HFFc6 (cell line): ENCODE measurements at regions not wholly inside any gene's neighbourhood (a gene's known extent, or its start where the extent isn't known, plus 50 kb on each side); places are given as distances from the start of the nearest gene placed in this dataset.
"Not testable (repeated sequence)": the region's sequence is repeated elsewhere in the genome, so short reads cannot be mapped to it uniquely, and the experiment has no call there.

Experiments used
- DNase-seq: peaks from one replicate; pipeline ENCODE4 v3.0.0-alpha.2; 2018
- H3K27ac Mint-ChIP-seq: 2 replicates; pipeline ENCODE4 v1.8.0; 2020; ENCODE audit warnings: mild to moderate bottlenecking, mixed read lengths
- H3K27me3 Mint-ChIP-seq: 2 replicates; pipeline ENCODE4 v1.8.0; 2021; ENCODE audit warnings: mild to moderate bottlenecking, moderate library complexity, mixed read lengths; ENCODE audit not compliant: insufficient read depth
- H3K36me3 Mint-ChIP-seq: 2 replicates; pipeline ENCODE4 v1.8.0; 2021; ENCODE audit warnings: low read depth, mixed read lengths
- H3K4me1 Mint-ChIP-seq: 2 replicates; pipeline ENCODE4 v1.8.0; 2020; ENCODE audit warnings: low read depth, mixed read lengths
- H3K4me3 Mint-ChIP-seq: 2 replicates; pipeline ENCODE4 v1.8.0; 2020; ENCODE audit warnings: mild to moderate bottlenecking, moderate library complexity, mixed read lengths
- H3K9me3 Mint-ChIP-seq: 2 replicates; pipeline ENCODE4 v1.8.0; 2020; ENCODE audit warnings: mild to moderate bottlenecking, mixed read lengths
- CTCF ChIP-seq: fragments of 200-600 bp; sonication (generic); IDR thresholded peaks from 2 replicates; pipeline ENCODE4 v1.5.0; 2021; ENCODE audit warnings: antibody characterized with exemption, mild to moderate bottlenecking

- H3K4me3 Mint-ChIP-seq = no peak overlapping the region
- H3K4me1 Mint-ChIP-seq = no peaks in the 10 kb centered on the region
- no peak overlapping the region for H3K27ac Mint-ChIP-seq
- DNase-seq = no peak
- H3K36me3 Mint-ChIP-seq = no peaks in the 10 kb centered on the region
- peaks cover 20% of the 10 kb centered on the region for H3K27me3 Mint-ChIP-seq
- no peaks in the 10 kb centered on the region for H3K9me3 Mint-ChIP-seq
- no peak for TF ChIP-seq CTCF
Observed at GRCh38 chr2:109669731-109670130, 55.6 kb downstream of the SOWAHC start.

- peaks cover 20% of the 10 kb centered on the region for H3K27me3 Mint-ChIP-seq
- no peak for TF ChIP-seq CTCF
Observed at GRCh38 chr2:109670556-109671411, 56.6 kb downstream of the SOWAHC start.

GRCh38 chr2:109674894-109675534 lies 60.9 kb downstream of the SOWAHC start:
- Mint-ChIP-seq H3K27ac (no peak overlapping the region), H3K36me3 (no peaks in the 10 kb centered on the region), H3K4me3 (no peak overlapping the region), H3K4me1 (peaks cover 6% of the 10 kb centered on the region), H3K27me3 (peaks cover 38% of the 10 kb centered on the region), H3K9me3 (no peaks in the 10 kb centered on the region)
- TF ChIP-seq CTCF = no peak
- no peak for DNase-seq

More at GRCh38 chr2:109670556-109671411, 56.6 kb downstream of the SOWAHC start:
- Mint-ChIP-seq H3K9me3 (no peaks in the 10 kb centered on the region), H3K4me3 (no peak overlapping the region), H3K27ac (no peak overlapping the region), H3K36me3 (no peaks in the 10 kb centered on the region), H3K4me1 (no peaks in the 10 kb centered on the region)
- DNase-seq = no peak

- Mint-ChIP-seq H3K36me3 (no peaks in the 10 kb centered on the region), H3K4me1 (peaks cover 6% of the 10 kb centered on the region), H3K27me3 (peaks cover 38% of the 10 kb centered on the region), H3K27ac (no peak overlapping the region), H3K9me3 (no peaks in the 10 kb centered on the region), H3K4me3 (no peak overlapping the region)
- TF ChIP-seq CTCF = no peak
- no peak for DNase-seq
Observed at GRCh38 chr2:109675666-109676345, 61.6 kb downstream of the SOWAHC start.

GRCh38 chr2:109676346-109676902 lies 62.3 kb downstream of the SOWAHC start:
- no peak for DNase-seq
- Mint-ChIP-seq H3K4me3 (no peak overlapping the region), H3K27ac (no peak overlapping the region), H3K9me3 (no peaks in the 10 kb centered on the region), H3K36me3 (no peaks in the 10 kb centered on the region), H3K27me3 (peaks cover 40% of the 10 kb centered on the region), H3K4me1 (peaks cover 6% of the 10 kb centered on the region)
- TF ChIP-seq CTCF = no peak

GRCh38 chr2:109677121-109677731 lies 63.1 kb downstream of the SOWAHC start:
- not testable (repeated sequence) for H3K9me3 Mint-ChIP-seq, H3K4me3 Mint-ChIP-seq, H3K27ac Mint-ChIP-seq, H3K36me3 Mint-ChIP-seq, DNase-seq, H3K4me1 Mint-ChIP-seq
- peaks cover 42% of the 10 kb centered on the region for H3K27me3 Mint-ChIP-seq
